GM13977 (cell line): ENCODE measurements at regions not wholly inside any gene's neighbourhood (a gene's known extent, or its start where the extent isn't known, plus 50 kb on each side); places are given as distances from the start of the nearest gene placed in this dataset.
"Not testable (repeated sequence)": the region's sequence is repeated elsewhere in the genome, so short reads cannot be mapped to it uniquely, and the experiment has no call there.

Source experiments
- DNase-seq: peaks from one replicate; pipeline ENCODE4 v3.0.0; 2012; ENCODE audit warnings: low spot score
- in situ Hi-C: fragments of 300-500 bp; cut with MboI; formaldehyde crosslinking; loops from one replicate; pipeline ENCODE4 v1.12.0; 2022; ENCODE audit warnings: low sequenced_read_pairs, low pct_unique_long_range_greater_than_20kb, mixed read lengths, inconsistent platforms; ENCODE audit not compliant: unreplicated experiment

DNA sequence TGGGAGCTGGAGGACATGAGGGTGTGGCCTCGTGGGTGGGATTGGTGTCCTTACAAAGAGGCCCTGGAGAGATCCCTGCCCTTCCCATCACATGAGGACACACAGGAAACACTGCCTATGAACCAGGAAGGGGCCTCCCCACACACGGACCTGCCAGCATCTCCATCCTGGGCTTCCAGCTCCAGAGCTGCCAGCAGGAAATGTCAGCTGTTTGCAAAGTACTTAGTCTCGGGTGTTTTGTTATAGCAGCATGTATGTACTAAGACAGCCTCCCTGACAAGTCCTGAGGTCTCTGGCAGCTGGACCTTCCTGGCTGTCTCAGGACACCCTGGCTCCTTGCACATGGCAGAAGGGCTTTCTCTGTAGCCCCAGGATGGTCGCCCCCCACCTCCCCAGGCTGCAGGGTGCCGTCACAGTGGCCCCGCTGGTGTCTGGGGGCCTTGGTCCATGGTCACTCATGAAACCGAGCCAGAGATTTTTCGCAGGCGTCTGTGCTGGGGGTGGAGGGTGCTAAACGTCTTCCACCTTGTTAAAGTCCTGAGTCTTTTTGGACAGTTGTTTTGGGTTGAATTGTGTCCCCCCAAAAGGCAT, 157.0 kb upstream of the ZNF469 start:
- in situ Hi-C loops, DNase-seq: not testable (repeated sequence)

DNA sequence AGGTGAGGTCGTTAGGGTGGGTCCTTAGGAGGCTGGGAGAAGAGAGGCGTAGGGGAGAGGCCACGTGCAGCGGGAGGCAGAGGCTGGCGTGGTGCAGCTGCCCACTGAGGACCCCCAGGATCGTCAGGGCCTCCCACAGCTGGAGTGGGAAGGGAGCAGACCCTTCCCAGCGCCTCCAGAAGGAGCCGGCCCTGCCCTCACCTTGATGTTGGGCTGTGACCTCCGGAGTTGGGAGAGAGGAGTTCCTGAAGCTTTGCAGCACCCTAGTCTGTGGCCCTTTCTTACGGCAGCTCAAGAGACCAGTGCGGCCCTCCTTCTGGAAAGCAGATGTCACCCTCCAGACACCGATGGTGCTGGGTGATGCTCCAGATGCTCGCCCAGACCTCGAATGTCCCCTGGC, 156.5 kb upstream of the ZNF469 start:
- in situ Hi-C loops, DNase-seq: not testable (repeated sequence)

DNA sequence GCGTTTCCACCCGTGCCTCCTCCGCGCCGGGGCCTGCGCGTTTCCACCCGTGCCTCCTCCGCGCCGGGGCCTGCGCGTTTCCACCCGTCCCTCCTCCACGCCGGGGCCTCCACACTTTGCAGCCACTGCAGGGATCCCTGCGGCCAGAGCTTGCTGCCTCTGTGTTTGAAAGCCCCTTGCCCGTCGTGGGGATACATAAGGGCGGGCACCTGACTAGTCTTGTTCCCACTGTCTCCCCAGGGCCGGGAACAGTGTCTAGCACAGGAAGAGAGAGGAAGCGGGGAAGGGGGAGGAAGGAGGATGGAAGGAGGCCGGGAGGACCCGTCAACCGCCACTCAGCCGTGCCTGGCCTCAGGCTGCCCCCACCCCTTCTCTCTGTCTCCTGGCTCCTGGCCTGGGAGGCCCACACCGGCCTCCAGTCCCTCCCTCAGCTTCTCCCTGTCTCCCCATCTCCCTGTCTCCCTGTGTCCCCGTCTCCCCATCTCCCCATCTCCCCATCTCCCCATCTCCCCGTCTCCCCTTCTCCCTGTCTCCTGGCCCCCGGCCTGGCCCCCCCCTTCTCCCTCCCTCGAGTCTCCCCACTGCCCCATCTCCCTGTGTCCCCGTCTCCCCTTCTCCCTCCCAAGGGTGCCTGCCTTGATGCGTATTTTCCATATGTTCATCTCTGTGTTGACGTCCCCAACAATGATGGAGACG, 155.6 kb upstream of the ZNF469 start:
- in situ Hi-C loops, DNase-seq: not testable (repeated sequence)

DNA sequence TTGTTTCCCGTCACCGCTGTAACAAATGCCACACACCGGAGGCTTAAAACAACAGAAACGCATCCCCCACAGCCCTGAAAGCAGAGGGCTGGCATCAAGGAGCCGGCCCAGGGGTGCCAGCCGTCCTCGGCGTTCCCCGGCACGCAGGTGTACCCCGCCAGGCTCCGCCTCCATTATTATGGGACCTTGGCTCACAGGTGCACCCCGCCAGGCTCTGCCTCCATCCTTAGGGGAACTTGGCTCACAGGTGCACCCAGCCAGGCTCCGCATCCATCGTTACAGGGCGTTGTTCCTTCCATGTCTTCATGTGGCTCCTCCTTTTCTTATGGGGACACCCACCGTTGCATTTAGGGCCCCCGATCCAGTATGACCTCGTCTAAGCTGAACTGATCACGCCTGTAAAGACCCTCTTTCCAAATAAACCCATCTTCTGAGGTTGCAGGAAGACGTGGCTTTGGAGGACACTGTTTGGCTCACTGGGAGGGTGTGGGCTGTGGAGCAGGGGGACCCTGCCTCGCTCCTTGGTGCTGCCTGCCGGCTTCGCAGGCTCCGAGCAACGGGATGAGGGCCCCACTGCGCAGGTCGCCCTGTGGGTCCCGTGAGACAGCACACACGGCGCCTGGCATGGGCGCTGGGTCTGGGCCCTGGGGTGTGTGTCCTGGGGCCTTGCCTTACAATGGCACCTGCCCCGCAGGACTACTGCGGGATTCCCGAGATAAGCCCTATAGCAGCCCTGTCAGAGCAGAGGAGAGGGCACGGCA, 154.9 kb upstream of the ZNF469 start:
- DNase-seq, in situ Hi-C loops: not testable (repeated sequence)

DNA sequence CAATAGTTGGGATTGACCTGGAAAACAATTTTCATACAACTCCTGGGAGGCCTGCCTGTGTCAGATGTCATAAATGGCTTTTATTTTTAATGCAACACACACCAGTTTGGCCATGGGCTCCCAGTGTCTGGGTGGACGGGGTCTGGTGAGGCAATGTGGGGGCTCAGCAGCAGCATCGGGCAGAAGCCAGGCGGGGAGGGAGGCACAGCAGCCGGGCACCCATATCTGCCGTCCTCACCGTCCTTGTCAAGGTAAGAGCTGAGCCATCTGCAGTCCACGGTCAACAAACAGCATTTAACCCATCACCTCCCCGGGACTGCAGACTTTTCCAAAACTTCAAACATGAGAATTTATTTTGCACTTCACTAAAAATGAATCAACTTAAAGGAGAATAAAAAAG, 154.0 kb upstream of the ZNF469 start:
- DNase-seq, in situ Hi-C loops: not testable (repeated sequence)

DNA sequence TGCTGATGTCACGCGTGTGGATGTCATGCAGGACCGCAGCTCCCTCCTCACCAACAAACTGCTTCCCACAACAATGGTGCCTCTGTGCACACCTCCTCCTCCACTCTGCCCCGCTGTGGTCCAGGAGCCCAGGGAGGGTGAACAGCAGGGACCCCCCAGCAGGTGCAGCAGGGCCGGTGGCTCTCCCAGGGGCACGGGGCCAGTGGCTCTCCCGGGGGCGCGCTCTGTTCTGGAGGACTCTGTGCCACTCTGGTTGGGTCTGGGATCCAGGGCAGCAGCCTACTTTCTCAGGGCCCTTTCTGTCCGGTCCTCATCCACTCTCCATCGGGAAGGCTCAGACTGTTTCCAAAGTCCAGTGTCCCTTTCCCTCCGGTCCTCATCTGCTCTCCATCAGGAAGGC, 153.0 kb upstream of the ZNF469 start:
- in situ Hi-C loops, DNase-seq: not testable (repeated sequence)

DNA sequence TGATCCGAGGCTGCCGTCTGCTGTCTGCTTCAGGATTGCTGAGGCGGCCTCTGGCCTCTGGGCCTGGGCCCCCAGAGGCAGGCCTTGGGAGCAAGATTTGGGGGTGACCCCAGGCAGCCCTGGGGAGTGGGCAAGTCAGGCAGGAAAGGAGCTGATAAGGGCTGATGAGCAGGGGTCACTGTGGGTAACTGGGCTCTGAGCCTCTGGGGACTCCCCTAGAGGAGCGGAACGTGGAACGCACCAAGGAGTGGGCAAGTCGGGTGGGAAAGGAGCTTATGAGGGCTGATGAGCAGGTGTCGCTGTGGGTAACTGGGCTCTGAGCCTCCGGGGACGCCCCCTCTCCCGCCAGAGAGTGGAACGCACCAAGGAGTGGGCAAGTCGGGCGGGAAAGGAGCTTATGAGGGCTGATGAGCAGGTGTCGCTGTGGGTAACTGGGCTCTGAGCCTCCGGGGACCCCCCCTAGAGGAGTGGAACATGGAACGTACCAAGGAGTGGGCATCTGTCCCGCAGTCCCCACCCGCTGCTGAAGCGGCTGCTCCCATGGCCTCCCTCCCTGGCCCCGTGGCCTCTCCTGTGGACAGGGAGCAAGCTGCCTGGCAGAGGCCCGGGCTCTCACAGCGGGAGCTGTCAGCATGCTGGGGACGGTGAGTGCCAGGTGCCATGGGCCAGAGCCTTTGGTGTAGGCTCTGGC, 152.3 kb upstream of the ZNF469 start:
- in situ Hi-C loops = not testable (repeated sequence)

DNA sequence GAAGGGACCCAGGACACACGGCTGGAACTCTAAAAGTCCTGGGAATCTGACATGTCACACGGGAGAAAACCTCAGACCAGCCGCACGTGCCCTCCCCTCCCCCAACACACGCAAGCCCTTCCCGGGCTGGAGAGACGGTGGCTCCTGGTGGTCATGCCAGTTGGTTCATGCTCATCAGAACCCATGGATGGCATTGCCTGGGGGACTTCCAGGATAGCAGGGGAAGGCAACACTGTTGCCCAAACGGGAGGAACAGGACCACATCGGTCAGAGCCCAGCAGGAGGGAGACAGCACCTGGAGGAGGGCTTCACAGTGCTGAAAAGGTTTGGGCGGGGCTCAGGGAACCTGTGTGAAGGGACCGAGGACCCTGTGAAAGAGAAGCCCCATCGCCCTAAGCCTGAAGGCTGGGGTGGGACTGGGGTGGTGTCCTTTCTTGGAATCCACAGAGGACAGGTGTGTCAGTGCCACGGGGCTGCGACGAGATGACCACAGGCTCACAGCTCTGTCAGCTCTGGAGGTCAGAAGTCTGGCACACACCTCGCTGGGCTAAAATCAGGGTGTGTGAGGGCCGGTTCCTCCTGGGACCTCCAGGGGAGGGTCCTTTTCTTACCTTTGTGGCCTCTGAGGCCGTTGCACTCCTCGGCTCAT, 151.7 kb upstream of the ZNF469 start:
- in situ Hi-C loops, DNase-seq: not testable (repeated sequence)

More for the DNA sequence above, 152.3 kb upstream of the ZNF469 start:
- DNase-seq = not testable (repeated sequence)

DNA sequence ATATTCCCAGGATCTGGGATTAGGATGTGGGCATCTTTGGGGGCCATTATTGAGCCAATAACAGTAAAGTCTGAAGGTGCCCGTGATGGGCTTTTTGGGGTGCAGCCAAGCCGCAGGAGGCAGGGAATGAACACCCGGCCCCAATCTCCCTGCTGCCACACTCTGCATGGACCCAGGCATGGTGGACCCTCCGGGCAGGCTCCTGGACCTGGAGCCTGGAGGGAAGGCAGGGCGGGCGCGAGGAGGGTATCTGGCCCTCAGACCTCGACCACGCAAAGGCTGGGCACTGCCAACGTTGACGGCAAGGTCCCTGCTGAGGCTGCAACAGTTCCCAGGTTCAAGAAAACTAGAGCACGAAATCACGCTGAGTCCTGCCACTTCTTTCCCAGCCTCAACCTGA, 150.9 kb upstream of the ZNF469 start:
- DNase-seq, in situ Hi-C loops: not testable (repeated sequence)

DNA sequence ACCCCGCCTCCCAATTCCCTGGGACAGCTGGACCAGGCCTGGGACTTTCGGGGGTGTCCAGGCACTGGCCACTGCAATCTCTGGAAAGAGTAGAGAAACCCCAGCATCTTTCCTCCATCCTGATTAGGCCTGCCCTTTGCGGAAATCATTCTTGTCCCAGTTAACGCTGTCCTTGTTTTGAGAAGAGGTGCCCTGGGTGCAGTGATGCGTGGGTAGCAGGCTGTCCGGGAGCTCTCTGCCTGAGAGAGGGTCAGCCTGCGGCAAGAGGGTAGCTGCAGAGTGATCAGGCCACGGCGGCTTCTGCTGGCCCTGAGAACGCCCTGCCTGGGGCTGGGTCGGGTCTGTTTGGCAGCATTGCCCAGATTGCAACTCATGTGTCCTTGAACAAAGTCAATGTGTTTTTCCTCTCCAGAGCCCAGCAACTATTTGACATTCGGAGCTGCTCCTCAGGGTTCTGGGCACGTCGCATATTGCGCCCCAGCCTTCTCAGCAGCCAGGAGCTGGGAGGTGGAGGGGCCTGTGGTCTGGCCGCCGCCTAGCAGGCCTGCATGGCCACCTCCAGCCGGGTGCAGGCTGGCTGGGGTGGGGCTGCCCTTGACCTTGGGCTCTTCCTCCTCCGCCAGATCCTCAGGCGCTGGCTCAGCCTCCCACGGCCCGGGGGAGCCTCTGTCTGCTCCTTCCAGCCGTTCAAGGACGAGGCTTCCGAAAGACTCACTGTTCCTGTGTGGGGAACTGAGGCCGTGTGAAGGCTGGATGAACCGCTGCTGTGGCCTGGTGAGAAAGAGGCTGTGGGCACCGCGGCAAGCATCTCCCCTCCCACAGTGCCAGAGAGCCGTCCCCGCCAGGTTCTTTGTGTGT, 150.1 kb upstream of the ZNF469 start:
- DNase-seq, in situ Hi-C loops: not testable (repeated sequence)

DNA sequence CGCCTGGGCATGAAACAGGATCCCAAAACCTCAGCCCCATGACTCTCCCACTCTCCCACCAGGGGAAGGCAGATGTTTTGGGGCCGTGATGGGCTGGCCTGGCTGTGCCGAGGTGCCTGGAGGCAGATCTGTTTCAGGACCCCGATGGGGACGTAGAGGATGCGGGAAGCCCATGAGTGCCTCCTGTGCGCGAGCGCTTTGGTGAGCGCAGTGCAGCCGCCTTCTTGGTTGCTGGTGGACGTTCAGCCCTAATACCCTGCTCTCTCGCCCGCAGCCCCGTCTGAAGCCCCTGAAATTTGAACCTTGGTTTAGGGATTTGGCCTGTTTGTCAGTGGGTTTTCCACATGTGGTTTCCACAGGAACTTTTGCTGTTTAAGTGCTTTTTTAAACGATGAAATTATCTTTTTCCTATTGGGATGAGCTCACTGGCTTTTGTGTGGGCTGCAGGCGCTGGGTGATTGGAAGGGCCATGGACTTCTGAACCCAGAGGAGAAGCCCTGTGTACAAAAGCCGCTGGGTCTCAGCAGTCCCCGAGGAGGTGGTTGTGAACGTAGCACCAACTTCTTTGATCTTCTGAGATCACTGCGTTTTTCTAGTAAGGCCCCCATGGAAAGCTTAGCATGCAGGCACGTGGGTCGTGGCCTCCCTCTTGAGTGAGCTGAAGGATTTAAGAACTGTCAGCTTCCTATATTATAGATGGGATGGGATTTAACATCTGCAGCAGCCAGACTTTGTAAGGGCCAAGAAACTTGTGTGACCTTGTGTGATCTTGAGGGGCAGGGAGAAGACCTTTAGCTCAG, 148.9 kb upstream of the ZNF469 start:
- DNase-seq, in situ Hi-C loops: not testable (repeated sequence)

DNA sequence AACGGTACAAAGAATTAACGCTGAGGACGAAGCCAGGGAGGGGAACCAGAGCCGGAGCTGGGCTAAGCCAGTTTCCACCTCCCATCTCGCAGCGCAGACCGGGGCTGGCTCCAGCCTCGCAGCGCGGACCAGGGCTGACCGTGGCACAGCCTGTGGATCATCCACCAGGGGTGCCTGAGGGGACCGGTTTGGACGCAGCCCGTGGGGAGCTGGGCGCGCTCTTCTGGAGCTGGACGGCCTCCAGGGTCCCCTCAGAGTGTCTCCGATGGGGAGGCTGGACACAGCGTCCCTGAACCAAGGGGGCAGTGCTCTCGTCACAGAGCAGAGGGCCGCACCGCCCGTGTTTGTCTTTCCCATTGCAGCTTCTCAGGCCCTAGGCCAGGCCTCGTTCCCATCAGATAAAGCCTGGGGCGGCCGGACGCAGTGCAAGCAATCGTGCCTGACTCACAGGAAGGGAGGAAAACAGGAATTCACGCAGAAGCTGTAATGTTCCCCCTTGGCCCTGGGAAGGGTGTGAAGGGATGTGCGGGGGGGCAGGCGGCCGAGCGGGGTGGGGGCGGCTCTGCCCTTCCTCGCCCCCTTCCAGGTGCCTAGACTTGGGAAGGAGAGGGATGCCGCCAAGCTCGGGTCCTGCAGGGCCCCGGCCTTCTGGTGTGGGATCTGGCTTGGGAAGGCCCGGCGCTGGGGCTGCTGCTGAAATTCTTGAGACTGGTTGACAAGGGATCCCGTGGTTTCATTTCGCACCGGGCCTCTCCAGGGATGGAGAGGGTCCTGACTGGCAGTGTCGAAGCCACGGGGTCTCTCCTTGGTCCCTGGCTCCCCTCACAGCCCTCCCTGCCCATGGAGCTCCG, 148.1 kb upstream of the ZNF469 start:
- DNase-seq, in situ Hi-C loops: not testable (repeated sequence)

DNA sequence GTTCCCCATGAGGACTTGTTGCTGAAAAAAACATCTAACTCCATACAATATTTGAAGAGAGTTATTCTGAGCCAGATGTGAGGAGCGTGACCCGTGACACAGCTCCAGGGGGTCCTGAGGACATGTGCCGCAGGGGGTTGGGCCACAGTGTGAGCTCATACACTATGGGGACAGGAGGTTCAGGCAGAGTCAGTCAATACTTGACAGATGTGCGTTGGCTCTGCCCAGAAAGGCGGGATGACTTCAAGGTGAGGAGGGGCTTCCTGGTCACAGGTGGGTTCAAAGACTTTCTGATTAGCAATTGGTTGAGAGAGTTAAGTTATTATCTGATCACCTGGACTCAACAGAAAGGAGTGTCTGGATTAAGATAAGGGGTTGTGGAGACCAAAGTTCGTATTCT, 147.1 kb upstream of the ZNF469 start:
- DNase-seq, in situ Hi-C loops: not testable (repeated sequence)

DNA sequence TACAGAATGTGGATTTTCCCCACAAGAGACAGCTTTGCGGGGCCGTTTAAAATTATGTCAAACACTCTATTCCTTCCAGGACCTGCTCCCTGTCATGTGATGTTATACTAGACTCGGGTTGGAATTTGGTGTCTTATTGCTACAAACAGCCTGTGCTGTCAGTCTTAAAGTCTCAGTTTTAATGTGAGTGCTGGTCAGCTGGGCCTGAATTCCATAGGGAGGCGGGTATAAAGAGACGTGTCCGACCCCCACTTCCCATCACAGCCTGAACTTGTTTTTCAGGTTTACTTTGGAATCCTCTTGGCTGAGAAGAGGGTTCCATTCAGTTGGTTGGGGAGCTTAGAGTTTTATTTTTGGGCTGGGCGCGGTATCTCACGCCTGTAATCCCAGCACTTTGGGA, 146.5 kb upstream of the ZNF469 start:
- DNase-seq, in situ Hi-C loops: not testable (repeated sequence)

DNA sequence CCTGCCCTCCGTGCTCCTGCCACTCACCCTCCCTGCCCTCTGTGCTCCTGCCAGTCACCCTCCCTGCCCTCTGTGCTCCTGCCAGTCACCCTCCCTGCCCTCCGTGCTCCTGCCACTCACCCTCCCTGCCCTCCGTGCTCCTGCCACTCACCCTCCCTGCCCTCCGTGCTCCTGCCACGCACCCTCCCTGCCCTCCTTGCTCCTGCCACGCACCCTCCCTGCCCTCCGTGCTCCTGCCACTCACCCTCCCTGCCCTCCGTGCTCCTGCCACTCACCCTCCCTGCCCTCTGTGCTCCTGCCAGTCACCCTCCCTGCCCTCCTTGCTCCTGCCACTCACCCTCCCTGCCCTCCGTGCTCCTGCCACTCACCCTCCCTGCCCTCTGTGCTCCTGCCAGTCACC, 145.4 kb upstream of the ZNF469 start:
- in situ Hi-C loops = not testable (repeated sequence)

More for the DNA sequence above, 145.4 kb upstream of the ZNF469 start:
- not testable (repeated sequence) for DNase-seq
